GM23338 (cell line): ENCODE measurements at regions not wholly inside any gene's neighbourhood (a gene's known extent, or its start where the extent isn't known, plus 50 kb on each side); places are given as distances from the start of the nearest gene placed in this dataset.

Source experiments
- ATAC-seq: fragments of 200-7000 bp; cut with Tn5 transposase; 3 replicates; pipeline ENCODE4 v1.9.1; 2020
- DNase-seq: peaks from one replicate; pipeline ENCODE4 v3.0.0-alpha.2; 2015; ENCODE audit warnings: low spot score
- H2AFZ ChIP-seq: fragments of 200-600 bp; sonication (generic); 2 replicates; pipeline ENCODE4 v1.8.0; 2016; ENCODE audit warnings: antibody characterized with exemption, mild to moderate bottlenecking, moderate library complexity
- H3F3A ChIP-seq: fragments of 200-600 bp; sonication (generic); replicated peaks from 2 replicates; pipeline ENCODE4 v1.8.0; 2017; ENCODE audit warnings: antibody characterized with exemption, mixed run types, low read depth
- H3K27ac ChIP-seq: fragments of 200-600 bp; sonication (generic); 2 replicates; pipeline ENCODE4 v1.6.1; 2016; ENCODE audit warnings: low read depth
- H3K27me3 ChIP-seq: fragments of 200-600 bp; sonication (generic); 2 replicates; pipeline ENCODE4 v1.8.0; 2016; ENCODE audit warnings: mild to moderate bottlenecking, mixed run types, moderate library complexity; ENCODE audit not compliant: insufficient read depth
- H3K36me3 ChIP-seq: fragments of 200-600 bp; sonication (generic); 2 replicates; pipeline ENCODE4 v1.8.0; 2016; ENCODE audit warnings: mild to moderate bottlenecking; ENCODE audit not compliant: insufficient read depth
- H3K4me1 ChIP-seq: fragments of 200-600 bp; sonication (generic); 2 replicates; pipeline ENCODE4 v1.8.0; 2016; ENCODE audit warnings: mild to moderate bottlenecking, moderate library complexity; ENCODE audit not compliant: insufficient read depth
- H3K4me2 ChIP-seq: fragments of 200-600 bp; sonication (generic); 2 replicates; pipeline ENCODE4 v1.7.1; 2017; ENCODE audit warnings: mixed run types
- H3K4me3 ChIP-seq: fragments of 200-600 bp; sonication (generic); 2 replicates; pipeline ENCODE4 v1.6.1; 2016; ENCODE audit warnings: mixed run types
- H3K79me2 ChIP-seq: fragments of 200-600 bp; sonication (generic); replicated peaks from 2 replicates; pipeline ENCODE4 v1.8.0; 2017; ENCODE audit warnings: mild to moderate bottlenecking; ENCODE audit not compliant: insufficient read depth
- H3K9me2 ChIP-seq: fragments of 200-600 bp; sonication (generic); 2 replicates; pipeline ENCODE4 v1.8.0; 2017; ENCODE audit not compliant: insufficient read depth
- H4K20me1 ChIP-seq: fragments of 200-600 bp; sonication (generic); replicated peaks from 2 replicates; pipeline ENCODE4 v1.8.0; 2017; ENCODE audit warnings: mild to moderate bottlenecking; ENCODE audit not compliant: insufficient read depth
- H3K27ac Mint-ChIP-seq: 2 replicates; pipeline ENCODE4 v1.8.0; 2020; ENCODE audit warnings: inconsistent platforms, mild to moderate bottlenecking, moderate library complexity, mixed read lengths
- H3K27me3 Mint-ChIP-seq: 3 replicates; pipeline ENCODE4 v1.8.0; 2022; ENCODE audit warnings: low read depth, mild to moderate bottlenecking, moderate library complexity, mixed read lengths, inconsistent platforms; ENCODE audit not compliant: insufficient read depth, poor library complexity
- H3K36me3 Mint-ChIP-seq: 3 replicates; pipeline ENCODE4 v1.8.0; 2021; ENCODE audit warnings: low read depth, mild to moderate bottlenecking, inconsistent platforms, moderate library complexity, mixed read lengths
- H3K4me1 Mint-ChIP-seq: 3 replicates; pipeline ENCODE4 v1.8.0; 2020; ENCODE audit warnings: mild to moderate bottlenecking, inconsistent platforms, mixed read lengths
- H3K4me3 Mint-ChIP-seq: 3 replicates; pipeline ENCODE4 v1.8.0; 2021; ENCODE audit warnings: moderate library complexity, mild to moderate bottlenecking, inconsistent platforms, mixed read lengths
- H3K9me3 Mint-ChIP-seq: 3 replicates; pipeline ENCODE4 v1.8.0; 2020; ENCODE audit warnings: moderate library complexity, mild to moderate bottlenecking, inconsistent platforms, mixed read lengths
- CREB1 ChIP-seq: fragments of 250-450 bp; sonication (Bioruptor Pico); IDR thresholded peaks from 2 replicates; pipeline ENCODE4 v1.5.0; 2020; ENCODE audit warnings: low read depth, mild to moderate bottlenecking, moderate library complexity
- CTCF ChIP-seq, 2 experiments: fragments of 200-600 bp in 1 of 2; sonication (generic) in 1 of 2; conservative IDR thresholded peaks; 2 replicates each; pipeline versions ENCODE4 v1.5.1 to v1.6.1; 2016 to 2017; ENCODE audit warnings: antibody characterized with exemption in 2 of 2, low read depth in 2 of 2, mild to moderate bottlenecking in 2 of 2, moderate library complexity in 1 of 2
- ETS1 ChIP-seq: IDR thresholded peaks from 2 replicates; pipeline ENCODE4 v1.6.1; 2016; ENCODE audit warnings: antibody characterized with exemption
- EZH2 ChIP-seq: fragments of 200-600 bp; sonication (generic); IDR thresholded peaks from one replicate; pipeline ENCODE4 v1.8.0; 2017; ENCODE audit warnings: antibody characterized with exemption, mild to moderate bottlenecking, low read depth; ENCODE audit not compliant: unreplicated experiment
- EZH2phosphoT487 ChIP-seq: fragments of 200-600 bp; sonication (generic); IDR thresholded peaks from one replicate; pipeline ENCODE4 v1.8.1; 2018; ENCODE audit warnings: antibody characterized with exemption; ENCODE audit not compliant: unreplicated experiment
- NANOG ChIP-seq: IDR thresholded peaks from 2 replicates; pipeline ENCODE4 v1.6.1; 2016; ENCODE audit warnings: antibody characterized with exemption, borderline replicate concordance
- REST ChIP-seq: IDR thresholded peaks from one replicate; pipeline ENCODE4 v1.6.1; 2018; ENCODE audit warnings: antibody characterized with exemption; ENCODE audit not compliant: unreplicated experiment
- STAT1 ChIP-seq: IDR thresholded peaks from one replicate; pipeline ENCODE4 v1.6.1; 2016; ENCODE audit warnings: antibody characterized with exemption; ENCODE audit not compliant: unreplicated experiment
- ZNF114 ChIP-seq: fragments of 250-450 bp; sonication (Bioruptor Pico); IDR thresholded peaks from 2 replicates; pipeline ENCODE4 v1.5.0; 2020; ENCODE audit warnings: mild to moderate bottlenecking, moderate library complexity
- ZNF331 ChIP-seq: fragments of 250-450 bp; sonication (Bioruptor Pico); IDR thresholded peaks from 2 replicates; pipeline ENCODE4 v1.5.0; 2020; ENCODE audit warnings: low read depth, mild to moderate bottlenecking, moderate library complexity
- ZNF462 ChIP-seq: fragments of 250-450 bp; sonication (Bioruptor Pico); IDR thresholded peaks from 2 replicates; pipeline ENCODE4 v1.5.0; 2020; ENCODE audit warnings: mild to moderate bottlenecking, moderate library complexity

GRCh38 chr9:10678010-10678409 is 65.2 kb upstream of the PTPRD start:
- Mint-ChIP-seq H3K9me3 (no peaks in the 10 kb centered on the region; the same call in 2 of the 3 replicates), H3K27ac (no peak overlapping the region), H3K4me1 (no peaks in the 10 kb centered on the region; the same call in 2 of the 3 replicates), H3K4me3 (no peak overlapping the region), H3K27me3 (no peaks in the 10 kb centered on the region), H3K36me3 (no peaks in the 10 kb centered on the region; the same call in 2 of the 3 replicates)
- Histone ChIP-seq H3K4me3 (no peak overlapping the region), H3K27ac (no peak overlapping the region), H3K4me1 (no peaks in the 10 kb centered on the region), H3F3A (no peaks in the 10 kb centered on the region), H4K20me1 (no peaks in the 10 kb centered on the region), H2AFZ (peak overlapping the region; percentile 59; the same call in 1 of the 2 replicates), H3K27me3 (no peaks in the 10 kb centered on the region), H3K36me3 (no peaks in the 10 kb centered on the region), H3K9me2 (no peaks in the 10 kb centered on the region), H3K79me2 (no peaks in the 10 kb centered on the region), H3K4me2 (no peak overlapping the region)
- DNase-seq (no peak), ATAC-seq (no peak)
- TF ChIP-seq REST: no peak
- TF ChIP-seq STAT1: no peak
- no peak for TF ChIP-seq ZNF114 (CRISPR knock-in tag)
- TF ChIP-seq CTCF (conservative IDR thresholded peaks at IDR 0.05; ENCODE audit: low read depth in 2 of 2): no peak
- no peak for TF ChIP-seq ZNF331 (CRISPR knock-in tag)
- no peak for TF ChIP-seq CREB1 (CRISPR knock-in tag)
- TF ChIP-seq NANOG: no peak
- TF ChIP-seq EZH2phosphoT487: no peak
- TF ChIP-seq EZH2: no peak
- TF ChIP-seq ZNF462 (CRISPR knock-in tag): no peak
- no peak for TF ChIP-seq ETS1
